ENCODE measurements at regions not wholly inside any gene's neighbourhood (a gene's known extent, or its start where the extent isn't known, plus 50 kb on each side); places are given as distances from the start of the nearest gene placed in this dataset.

DNA sequence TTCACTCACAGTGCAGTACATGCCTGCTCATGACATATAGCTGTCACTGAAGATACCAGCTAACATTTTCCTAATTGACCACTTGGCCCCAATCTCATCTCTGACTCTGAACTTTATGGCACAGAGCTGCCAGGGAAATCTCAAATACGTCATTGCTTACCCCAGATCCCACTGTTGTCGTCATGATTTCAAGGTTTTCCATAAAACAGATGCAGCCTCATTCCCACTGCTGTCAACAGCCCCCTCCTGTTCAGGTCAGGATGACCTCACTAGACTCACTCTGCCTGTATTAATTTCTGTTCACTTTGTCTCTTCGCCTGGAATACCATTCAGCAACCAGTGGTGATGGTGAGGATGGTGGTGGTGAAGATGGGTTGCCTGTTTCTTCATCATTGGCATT is 262.6 kb upstream of the TPM1 start:
- peaks cover 0 to 4% of the 10 kb centered on the region in 2 donors for H3K36me3 ChIP-seq
- DNase-seq (ENCODE audit: extremely low spot score in 2 of 2): no peak
- no peak overlapping the region for H3K27ac ChIP-seq
- intact Hi-C loops (cut with DNase I): loop anchor here (10.0 kb wide), 1 partner anchor 85 kb away; no protein-coding TSS in a partner anchor
- H3K4me1 ChIP-seq: peaks cover 20% of the 10 kb centered on the region
- no peaks in the 10 kb centered on the region for H3K27me3 ChIP-seq
- no peak for TF ChIP-seq POLR2AphosphoS5 (IDR thresholded peaks at IDR 0.05; ENCODE audit: insufficient read depth in 1 of 2, low read depth in 1 of 2)
- TF ChIP-seq, protein P1, sequence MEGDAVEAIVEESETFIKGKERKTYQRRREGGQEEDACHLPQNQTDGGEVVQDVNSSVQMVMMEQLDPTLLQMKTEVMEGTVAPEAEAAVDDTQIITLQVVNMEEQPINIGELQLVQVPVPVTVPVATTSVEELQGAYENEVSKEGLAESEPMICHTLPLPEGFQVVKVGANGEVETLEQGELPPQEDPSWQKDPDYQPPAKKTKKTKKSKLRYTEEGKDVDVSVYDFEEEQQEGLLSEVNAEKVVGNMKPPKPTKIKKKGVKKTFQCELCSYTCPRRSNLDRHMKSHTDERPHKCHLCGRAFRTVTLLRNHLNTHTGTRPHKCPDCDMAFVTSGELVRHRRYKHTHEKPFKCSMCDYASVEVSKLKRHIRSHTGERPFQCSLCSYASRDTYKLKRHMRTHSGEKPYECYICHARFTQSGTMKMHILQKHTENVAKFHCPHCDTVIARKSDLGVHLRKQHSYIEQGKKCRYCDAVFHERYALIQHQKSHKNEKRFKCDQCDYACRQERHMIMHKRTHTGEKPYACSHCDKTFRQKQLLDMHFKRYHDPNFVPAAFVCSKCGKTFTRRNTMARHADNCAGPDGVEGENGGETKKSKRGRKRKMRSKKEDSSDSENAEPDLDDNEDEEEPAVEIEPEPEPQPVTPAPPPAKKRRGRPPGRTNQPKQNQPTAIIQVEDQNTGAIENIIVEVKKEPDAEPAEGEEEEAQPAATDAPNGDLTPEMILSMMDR (IDR thresholded peaks at IDR 0.05): no peak
- no peak for TF ChIP-seq POLR2A (IDR thresholded peaks at IDR 0.05)
- H3K9me3 ChIP-seq: no peaks in the 10 kb centered on the region
- no peak overlapping the region for H3K4me3 ChIP-seq

- TF ChIP-seq POLR2AphosphoS5 (IDR thresholded peaks at IDR 0.05; ENCODE audit: insufficient read depth in 1 of 2, low read depth in 1 of 2): no peak
- TF ChIP-seq, protein P1 (IDR thresholded peaks at IDR 0.05): no peak
- no peak for DNase-seq (ENCODE audit: extremely low spot score in 2 of 2)
- Histone ChIP-seq H3K36me3 (peaks cover 0 to 4% of the 10 kb centered on the region in 2 donors), H3K27me3 (no peaks in the 10 kb centered on the region), H3K9me3 (no peaks in the 10 kb centered on the region), H3K27ac (peak overlapping the region; percentile 20), H3K4me1 (peaks cover 28% of the 10 kb centered on the region), H3K4me3 (no peak overlapping the region)
- intact Hi-C loops (cut with DNase I): no loop called here
Observed at GRCh38 chr15:62781081-62781497, 261.5 kb upstream of the TPM1 start.

DNA sequence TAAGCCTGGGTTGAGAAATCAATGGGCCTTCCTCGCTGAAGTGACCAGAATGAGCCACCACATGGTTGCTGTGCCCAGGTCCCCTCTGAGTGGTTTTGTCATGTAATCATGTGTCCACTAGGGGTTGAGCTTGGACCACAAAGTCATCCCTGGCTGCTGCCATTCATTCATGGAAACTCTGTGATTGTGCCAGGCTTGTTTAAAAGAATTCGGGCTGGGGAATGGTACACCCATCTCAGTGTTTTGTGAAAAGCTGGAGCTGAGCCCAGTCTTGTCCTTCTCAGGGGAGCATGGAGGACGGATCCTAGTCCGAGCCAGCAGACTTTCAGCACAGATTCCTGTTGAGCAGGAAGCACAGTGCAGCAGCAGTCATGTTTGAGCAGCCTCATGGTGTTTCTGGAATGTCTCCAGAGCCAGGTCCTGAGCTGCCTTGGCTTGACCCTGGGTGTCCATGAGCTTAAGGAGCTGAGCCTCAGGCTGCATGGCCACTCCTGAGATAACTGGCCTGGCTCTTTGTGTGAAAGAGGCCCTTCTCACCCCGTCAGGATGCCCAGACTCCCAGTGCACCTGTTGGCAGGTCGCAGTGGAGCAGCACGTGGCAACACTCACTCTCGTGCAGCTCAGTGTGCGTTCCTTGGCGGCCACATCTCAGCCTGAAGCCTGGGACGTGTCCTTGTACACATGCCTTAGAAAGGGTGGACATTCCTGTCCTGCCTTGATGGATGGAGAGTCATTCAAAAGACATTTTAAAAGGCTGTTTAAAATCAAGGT is 260.3 kb upstream of the TPM1 start:
- Histone ChIP-seq H3K27ac (peak overlapping the region; percentile 25), H3K36me3 (peaks cover 0 to 4% of the 10 kb centered on the region in 2 donors)
- DNase-seq (ENCODE audit: extremely low spot score in 2 of 2): no peak

DNA sequence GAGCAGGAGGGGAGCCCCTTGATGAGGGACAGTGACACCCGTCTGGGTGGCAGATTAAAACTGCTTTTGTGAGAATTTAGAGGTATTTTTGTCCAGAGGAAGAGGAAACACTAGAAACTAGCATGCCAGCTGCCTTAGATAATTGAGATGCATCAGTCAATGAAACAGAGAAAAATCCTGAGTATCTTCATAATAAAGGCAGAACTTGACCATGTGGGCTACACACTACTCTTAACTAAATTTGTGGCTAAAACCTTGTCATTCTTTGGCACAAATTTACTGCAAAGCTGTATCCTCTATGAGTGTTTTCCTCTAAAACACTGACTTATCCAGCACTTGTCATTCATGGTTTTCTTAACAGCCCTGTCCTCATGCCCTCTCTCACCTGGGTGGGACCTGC is 259.7 kb upstream of the TPM1 start:
- H3K36me3 ChIP-seq: peaks cover 0 to 4% of the 10 kb centered on the region in 2 donors
- H3K27ac ChIP-seq: peak overlapping the region; percentile 25
- no peaks in the 10 kb centered on the region for H3K27me3 ChIP-seq
- no peaks in the 10 kb centered on the region for H3K9me3 ChIP-seq
- intact Hi-C loops (cut with DNase I): loop anchor here (2.0 kb wide), 1 partner anchor 310 kb away; no protein-coding TSS in a partner anchor
- no peak for TF ChIP-seq POLR2A (IDR thresholded peaks at IDR 0.05)
- no peak for TF ChIP-seq POLR2AphosphoS5 (IDR thresholded peaks at IDR 0.05; ENCODE audit: insufficient read depth in 1 of 2, low read depth in 1 of 2)
- TF ChIP-seq, protein P1 (IDR thresholded peaks at IDR 0.05): no peak
- no peak overlapping the region for H3K4me3 ChIP-seq
- no peak for DNase-seq (ENCODE audit: extremely low spot score in 2 of 2)
- peaks cover 28% of the 10 kb centered on the region for H3K4me1 ChIP-seq

More for the DNA sequence above, 260.3 kb upstream of the TPM1 start:
- TF ChIP-seq POLR2A (IDR thresholded peaks at IDR 0.05) (no peak), POLR2AphosphoS5 (IDR thresholded peaks at IDR 0.05; ENCODE audit: insufficient read depth in 1 of 2, low read depth in 1 of 2) (peak; percentile 49 to 53)
- TF ChIP-seq, protein P1 (IDR thresholded peaks at IDR 0.05): peak; percentile 13 to 66 (median 33)
- Histone ChIP-seq H3K4me1 (peaks cover 28% of the 10 kb centered on the region), H3K27me3 (no peaks in the 10 kb centered on the region), H3K4me3 (no peak overlapping the region), H3K9me3 (no peaks in the 10 kb centered on the region)
- intact Hi-C loops (cut with DNase I): loop anchor here (2.0 kb wide), 1 partner anchor 311 kb away; no protein-coding TSS in a partner anchor
